HG03175 (cell line): ENCODE measurements at regions not wholly inside any gene's neighbourhood (a gene's known extent, or its start where the extent isn't known, plus 50 kb on each side); places are given as distances from the start of the nearest gene placed in this dataset.

Experiments
- ATAC-seq: cut with Tn5 transposase; IDR thresholded peaks from one replicate; pipeline ENCODE4 v1.9.1; 2021; ENCODE audit warnings: mild to moderate bottlenecking, moderate library complexity; ENCODE audit not compliant: unreplicated experiment

DNA sequence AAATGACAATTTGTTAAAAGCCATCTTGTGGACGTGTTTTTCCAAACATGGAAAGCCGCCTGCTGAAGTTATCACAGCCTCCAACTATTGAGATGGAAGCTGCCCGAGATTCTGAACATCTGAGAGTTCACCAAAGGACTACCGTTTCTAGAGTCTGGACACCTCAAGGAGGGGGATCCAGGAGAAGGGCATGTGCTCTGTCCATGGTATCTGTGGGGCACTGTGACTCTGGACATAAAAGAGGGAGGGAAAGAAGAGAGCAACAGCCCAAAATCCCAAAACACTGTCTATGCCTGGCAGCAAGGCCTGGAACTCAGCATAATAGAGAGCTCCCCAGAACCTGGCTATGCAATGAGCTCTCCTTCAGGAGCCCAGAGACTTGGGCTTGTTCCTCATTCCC lies 319.9 kb downstream of the EN1 start:
- ATAC-seq = no peak

DNA sequence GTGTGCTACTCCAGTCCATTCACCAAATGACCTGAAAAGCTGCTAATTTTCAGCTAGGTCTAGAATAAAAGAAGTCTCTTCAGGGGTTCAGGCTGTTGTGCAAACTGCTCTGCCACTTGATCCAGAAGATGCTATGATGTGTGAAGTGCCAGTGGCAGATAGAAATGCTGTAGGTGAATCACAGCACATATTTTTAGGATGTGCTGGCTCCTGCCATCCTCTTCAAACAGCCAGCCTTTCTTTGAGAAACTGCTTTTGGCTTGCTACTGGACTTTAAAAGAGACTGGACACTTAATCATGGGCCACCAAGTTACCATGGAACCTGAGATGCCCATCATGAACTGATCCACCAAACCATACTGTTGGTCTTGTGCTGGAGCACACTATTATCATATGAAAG lies 322.1 kb downstream of the EN1 start:
- ATAC-seq = no peak

DNA sequence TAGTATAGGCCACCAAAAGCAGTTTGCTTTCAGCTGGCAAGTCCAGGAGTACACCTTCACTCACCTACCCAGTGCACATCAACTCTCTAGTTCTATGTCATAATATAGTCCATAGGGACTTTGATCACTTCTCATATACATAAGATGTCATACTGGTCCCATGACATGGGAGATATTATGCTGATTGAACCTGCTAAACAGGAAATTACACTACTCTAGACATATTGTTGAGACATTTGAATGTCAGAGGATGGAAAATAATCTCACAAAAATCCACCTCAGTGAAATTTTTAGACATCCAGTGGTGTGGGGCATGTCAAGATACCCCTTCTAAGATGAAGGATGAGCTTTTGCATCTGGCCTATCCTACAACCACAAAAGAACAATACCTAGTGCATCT lies 322.5 kb downstream of the EN1 start:
- no peak for ATAC-seq

DNA sequence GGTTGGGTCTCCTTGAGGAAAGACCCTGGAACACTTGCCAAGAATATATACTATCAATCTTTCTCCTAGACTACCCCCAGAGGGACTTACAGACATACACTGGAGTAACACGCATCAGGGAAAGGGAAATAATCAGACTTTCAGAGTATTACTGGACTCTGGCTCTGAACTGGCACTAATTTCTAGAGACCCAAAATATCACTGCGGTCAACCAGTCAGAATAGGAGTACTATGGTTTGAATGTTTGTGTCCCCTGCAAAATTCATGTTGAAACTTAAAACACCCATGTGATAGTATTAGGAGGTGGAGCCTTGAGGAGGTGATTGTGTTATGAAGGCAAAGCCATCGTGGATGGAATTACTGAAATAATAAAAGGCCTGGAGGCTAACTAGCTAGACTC lies 323.7 kb downstream of the EN1 start:
- no peak for ATAC-seq

DNA sequence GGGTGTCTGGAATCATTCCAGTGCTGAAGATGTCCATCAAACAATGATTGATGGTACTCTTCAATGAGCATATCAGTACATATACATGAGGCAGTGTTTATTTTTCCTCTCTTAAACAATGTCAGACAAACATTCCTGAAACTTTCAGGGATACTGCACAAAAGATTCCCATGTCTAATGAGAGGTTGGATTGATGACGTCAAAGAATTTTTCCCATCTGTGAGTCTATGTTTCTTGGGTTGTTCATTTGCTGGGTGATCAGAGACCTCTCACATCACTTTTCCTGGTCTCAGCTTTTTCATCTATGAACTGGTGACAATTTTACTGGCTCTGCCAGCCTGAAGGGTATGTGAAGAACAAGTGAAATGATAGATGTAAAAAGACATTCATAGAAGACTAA lies 325.5 kb downstream of the EN1 start:
- no peak for ATAC-seq

DNA sequence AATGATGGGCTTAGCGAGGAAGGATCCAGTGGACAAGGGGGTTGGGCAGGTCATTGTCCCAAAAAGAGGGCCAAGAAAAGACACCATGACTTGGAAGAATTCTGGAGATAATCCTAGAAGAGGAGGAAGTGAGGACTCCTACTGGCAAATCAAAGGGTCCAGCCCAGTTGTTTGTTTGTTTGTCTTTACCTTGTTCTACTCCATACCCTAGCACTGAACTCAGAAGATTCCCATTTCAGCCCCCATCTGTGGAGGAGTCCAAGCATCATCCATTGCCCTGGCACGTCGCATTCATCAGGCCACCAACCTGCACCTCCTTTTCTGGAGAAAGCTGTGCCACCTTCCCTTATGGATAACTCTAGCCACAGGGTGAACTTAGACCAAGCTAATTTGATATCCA lies 326.2 kb downstream of the EN1 start:
- ATAC-seq = no peak

DNA sequence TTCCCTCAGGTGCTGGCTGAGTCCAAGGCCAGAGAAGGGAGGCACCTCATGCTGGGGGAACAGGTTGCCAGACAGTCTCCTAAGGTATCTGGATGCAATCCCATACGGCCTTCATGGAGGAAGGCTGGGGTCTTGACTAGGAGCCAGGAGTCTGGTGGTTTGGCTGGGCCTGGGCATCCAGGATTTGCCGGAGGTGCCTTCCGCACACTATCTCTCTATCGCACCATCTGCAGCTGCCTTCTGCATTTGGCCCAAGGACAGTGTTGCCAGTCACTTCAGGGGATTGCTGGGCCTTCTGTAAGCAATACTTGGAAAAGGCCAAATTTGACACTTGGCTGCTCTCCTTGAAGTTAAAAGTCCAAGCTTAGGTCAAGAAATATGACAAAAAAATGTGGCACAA lies 327.2 kb downstream of the EN1 start:
- no peak for ATAC-seq

DNA sequence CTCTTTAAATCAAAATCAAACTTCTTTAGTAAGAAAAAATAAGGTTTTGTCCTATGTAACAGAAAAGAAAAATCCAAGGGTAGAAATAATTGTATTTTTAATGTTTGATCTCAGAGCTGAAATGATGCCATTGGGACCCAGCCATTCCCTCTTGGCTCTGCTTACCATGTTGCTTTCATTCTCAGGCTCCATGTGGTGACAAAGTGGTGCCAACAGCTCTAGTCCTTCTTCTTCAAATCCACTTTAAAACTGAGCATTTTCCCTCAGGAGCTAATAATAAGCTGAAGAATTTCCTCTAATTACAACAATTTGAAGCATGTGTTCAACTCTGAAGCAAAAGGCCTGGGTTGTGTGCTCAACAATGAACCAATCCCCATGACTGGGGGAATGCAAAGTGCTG lies 327.9 kb downstream of the EN1 start:
- no peak for ATAC-seq

DNA sequence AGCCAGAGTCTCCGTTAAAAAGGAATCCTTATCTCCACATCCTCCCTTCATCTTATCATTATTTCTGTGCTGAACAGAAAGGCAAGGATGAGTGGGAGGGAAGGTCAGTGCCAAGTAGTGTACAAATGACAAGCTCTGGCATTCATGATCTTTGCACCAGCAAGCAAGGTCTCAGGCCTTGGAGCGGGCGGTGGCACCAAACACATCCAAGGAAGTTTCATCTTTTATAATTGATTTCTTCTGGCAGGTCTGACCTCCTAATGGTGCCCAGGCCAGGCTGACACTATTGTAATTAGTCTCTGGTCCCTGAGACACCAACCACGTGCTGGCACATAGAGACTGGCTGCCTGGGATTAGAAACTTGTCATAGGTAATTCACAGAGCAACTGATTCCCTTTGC lies 336.6 kb downstream of the EN1 start:
- no peak for ATAC-seq

DNA sequence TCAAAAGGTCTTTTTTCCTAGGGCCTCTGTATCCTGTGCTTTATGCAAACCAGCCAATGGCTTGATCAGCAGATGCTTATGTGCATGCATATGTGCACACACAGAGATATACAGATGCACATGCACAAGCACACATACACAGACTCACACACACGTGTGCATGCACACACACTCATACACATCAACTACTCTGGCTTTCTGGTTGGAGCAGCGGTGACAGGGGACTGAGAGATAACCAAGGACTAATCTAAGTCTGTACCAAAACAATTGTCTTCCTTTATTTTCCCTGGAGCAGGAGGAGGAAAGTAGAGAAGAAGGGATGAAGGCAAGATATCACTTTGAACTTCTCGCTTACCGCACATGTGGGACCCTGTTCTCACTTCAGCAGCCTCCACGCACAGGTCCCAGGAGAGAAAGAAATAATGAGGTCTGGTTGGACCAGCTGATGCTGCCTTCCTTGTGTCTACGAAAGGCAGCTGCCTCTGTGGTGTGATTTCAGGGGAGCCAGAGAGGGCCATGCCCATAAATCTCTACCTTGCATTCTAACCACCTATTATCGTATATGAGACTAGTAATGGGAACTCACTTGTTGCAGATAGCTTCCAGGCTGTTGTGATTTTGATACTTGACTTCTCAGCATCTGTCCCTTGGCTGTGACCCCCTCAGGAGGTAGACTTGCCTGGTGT lies 338.0 kb downstream of the EN1 start:
- no peak for ATAC-seq

DNA sequence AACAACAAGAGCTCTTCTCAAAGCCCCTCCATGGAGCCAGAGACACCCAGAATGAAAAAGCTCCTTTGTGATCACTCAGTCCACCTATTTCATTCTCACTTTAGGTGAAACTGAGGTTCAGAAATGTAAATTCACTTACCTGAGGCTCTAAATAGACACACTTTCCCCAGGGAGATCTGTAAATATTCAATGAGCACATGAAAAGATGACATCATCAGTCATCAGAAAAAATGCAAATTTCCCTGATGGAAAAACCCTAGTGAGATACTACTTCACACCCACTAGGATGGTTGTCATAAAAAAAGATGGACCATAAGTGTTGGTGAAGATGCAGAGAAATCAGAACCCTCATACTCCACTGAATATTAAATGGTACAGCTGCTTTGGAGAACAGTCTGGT lies 339.2 kb downstream of the EN1 start:
- no peak for ATAC-seq

DNA sequence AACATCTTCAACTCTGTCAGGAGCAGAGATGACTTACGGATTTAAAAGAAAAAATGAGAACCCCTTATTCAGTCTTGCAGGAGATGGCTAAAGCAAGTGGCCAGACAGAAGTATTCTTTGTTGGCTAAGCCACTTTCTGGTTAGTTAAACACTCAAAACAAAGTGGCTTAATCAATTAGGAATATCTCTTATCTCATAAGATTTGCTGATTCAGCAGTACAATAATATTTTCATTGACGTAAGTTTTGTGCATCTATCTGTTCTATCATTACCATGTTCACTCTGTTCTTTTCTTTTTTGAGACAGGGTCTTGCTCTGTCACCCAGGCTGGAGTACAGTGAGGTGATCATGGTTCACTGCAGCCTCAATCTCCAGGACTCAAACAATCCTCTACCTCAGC lies 342.0 kb downstream of the EN1 start:
- ATAC-seq = no peak

DNA sequence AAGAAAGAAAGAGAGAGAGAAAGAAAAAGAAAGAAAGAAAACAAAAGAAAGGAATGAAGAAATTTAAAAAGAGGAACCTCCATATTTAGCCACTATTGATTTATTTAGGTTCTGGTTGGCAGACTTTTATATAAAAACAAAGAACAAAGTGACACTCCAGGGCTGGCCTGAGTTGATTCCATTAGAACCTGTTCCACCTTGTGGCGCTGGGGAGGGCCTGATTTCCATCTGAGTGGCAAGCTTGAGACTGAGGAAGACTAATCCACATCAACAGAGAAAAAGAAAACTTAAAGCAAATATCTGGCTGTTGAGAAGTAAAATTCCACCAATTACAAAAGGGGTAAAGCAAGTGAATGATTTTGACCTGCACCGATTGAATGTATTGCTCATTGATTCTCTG lies 345.3 kb downstream of the EN1 start:
- no peak for ATAC-seq

DNA sequence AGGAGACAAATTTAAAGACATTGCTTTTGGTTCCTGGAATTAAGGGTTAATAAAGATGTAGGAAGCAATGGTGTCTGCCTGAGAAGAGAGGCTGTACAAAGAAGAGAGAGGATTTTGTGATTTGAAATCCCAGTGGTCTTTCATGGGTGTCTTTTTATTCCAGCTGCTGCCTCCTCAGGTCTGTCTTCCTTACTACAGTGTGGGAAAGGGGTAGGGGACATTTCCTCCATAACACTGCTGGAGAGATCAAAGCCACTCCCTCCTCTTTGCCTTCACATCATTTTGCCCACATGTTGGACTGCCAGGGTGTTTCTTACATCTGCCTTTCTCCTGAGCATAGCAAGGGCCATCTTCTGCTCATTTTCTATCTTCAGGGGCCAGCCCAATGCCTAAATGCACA lies 348.5 kb downstream of the EN1 start:
- no peak for ATAC-seq

DNA sequence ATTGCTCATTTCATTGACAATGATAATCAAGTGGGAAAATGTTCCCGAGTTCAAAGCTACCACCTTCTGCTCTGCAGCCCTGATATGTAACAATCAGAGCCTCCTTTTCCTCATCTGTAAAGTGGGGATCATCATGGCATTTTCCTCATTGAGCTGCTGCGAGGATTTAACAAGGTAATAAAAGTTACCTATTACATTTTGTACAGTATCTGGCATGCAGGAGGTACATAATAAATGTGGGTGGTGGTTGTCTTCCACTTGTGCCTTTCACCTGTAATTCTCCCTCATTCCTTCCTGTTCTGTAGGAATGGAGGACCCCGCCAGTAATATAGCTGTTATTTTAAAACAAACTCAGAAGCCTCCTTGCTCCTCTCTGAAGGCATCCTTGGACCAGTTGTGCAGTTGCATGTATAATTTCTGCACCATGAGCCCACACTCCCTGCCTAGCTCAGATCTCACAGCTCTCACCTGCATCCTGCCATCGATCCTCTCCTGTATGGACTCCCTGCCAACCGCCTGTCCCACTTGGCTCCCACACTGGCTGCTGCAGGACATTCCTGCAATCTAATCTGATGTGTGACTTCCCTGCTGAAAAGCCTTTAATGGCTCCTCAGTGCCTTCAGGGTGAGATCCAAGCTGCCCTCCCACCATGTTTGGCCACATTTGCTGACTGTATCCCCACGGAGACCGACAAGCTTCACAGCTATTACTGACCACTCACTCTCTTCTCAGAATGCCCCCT lies 350.4 kb downstream of the EN1 start:
- ATAC-seq = no peak

DNA sequence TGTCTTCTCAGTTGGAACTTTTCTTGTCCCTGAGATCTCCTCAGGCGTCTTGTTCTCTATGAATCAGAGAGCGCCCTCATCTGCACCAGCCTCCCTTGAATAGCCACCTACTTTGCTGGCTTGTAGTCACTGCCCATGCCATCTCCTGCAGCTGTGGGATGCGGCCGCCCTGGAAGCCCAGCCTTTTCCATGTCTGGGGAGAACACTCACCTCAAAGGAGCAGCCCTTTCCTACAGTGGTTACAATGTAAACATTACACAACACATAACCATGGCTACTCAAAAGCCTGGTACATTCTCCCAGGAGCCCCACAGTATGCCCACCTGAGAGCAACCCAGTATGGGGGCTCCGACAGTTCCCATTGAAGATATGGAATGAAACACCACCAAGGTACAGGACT lies 351.0 kb downstream of the EN1 start:
- ATAC-seq = no peak

DNA sequence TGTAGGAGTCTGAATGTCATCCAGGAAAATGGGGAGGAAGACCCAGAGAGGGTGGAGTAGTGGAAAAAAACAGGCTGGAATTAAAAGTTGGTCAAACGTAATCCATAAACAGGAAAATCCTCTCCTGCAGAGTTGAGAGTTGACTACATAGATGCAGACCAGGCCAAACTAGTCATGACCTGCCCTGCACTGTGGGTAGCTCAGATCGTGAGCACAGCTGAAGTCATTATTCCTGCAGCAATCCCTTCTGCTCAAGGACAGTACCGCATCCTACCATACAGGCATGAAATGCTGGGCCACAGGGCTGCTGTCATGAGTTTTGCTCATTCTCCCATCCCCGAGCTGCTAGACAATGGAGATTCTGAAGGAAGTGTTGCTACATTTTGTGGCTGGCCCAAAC lies 352.2 kb downstream of the EN1 start:
- ATAC-seq = no peak

DNA sequence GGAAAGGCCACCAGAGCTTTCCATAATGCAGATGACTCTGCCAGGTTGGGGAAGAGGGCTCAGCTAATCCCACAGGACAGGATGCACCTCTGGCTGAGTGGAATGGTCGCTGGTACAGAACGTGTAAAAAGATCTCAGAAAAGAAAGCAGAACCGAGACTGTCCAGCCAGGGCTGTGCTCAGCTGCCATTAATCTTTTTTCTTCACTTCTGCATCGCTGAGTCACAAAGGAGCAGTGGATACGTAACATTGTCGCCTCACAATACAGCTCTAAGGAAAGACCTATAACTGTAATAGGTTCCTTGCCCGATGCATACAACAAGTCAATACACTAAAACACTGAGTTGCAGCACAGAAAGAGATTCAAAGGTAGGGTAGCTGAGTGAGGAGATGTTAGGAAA lies 354.2 kb downstream of the EN1 start:
- no peak for ATAC-seq

DNA sequence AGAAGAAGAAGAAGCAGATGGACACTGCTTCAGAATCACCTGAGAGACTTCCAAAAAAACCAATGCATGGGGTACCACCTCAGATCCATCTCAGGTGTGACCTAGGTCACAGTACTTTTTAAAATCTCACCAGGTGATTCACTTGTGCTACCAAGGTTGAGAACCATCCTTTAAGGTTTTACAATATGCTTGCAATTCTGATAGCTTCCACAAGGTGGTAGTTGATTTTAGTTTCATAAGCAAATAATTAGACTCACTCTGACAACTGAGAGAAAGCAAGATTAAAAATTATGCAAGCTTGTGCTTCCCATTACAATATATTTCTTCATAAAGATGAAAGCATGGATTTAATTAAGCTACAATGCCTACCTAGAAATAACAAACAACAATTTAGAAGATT lies 355.1 kb downstream of the EN1 start:
- no peak for ATAC-seq

DNA sequence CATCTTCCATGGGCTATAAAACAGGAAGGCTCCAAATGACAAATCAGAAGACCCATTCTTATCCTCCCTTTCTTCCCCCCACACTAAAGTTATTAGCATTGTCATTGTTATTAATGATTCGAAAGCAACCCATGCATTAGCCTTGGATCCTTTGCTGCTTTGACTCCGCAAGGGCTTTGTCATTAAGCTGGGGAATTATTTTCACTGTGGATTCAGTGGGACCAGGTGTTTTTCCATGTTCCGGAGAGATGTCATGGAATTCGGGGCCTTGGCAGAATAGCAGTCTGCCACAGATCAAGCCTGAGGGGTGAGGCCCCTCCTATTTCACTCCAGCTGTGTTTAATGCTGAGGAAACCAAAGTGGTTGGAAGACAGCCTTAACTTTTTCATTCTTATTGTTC lies 357.1 kb downstream of the EN1 start:
- ATAC-seq = no peak

DNA sequence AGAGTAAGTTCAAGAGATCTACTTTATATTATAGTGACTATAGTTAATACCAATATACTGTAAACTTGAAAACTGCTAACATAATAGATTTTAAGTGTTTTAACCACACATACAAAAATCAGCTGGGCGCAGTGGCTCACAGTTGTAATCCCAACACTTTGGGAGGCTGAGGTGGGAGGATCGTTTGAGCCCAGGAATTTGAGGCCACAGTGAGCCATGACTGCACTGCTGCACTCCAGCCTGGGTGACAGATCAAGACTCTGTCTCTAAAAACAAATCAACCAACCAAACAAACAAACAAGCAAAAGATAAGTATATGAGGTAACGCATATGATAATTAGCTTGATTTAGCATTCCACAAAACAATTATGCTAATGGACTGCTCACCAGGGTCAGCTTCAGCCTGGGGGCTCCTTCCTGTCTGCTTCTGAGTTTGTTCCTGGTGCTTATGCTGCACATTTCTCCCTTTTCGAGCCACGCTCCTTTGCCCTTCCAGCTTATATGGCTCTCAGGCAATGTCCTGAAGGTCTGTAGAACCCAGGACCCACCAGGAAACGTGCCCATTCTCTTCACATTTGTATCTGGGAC lies 357.6 kb downstream of the EN1 start:
- no peak for ATAC-seq

DNA sequence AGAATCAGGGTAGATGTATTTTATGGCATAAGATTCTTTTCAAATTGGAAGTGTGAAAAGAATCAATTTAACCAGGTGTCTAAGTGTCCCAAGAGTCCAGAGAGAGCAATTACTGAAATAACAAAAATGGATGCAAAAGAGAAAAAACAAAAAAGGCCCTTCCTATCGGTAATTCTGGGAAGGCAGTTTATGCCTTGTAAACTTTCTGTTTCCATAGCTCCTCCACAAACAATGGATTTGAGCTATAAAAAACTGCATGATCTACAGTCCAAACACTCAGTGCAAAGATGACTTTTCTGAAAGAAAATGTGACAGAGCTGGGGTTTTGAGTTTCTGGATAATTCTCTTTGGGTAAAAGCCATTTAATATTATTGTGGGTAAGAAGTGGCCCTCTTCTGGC lies 366.1 kb downstream of the EN1 start:
- ATAC-seq = no peak

DNA sequence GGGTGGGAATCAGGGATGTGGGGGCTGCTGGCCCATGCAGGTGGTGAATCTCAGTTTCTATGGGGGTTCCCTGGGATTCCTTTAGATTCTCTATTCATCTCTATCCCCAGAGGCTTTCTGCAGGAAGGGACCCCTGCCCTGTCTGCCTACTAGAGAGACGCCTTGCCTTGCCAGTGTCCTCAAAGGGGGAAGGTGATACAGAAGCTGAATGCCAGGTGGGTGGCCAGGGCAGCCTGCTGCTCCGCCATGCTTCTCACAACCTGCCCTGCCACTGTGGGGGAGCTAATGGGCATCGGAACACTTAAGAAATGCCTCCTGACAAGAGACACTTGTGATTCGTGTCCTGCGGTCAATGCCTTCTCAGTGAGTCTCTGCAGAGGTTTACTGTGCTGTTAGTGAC lies 368.4 kb downstream of the EN1 start:
- ATAC-seq = no peak
